A549 (cell line): ENCODE measurements at regions not wholly inside any gene's neighbourhood (a gene's known extent, or its start where the extent isn't known, plus 50 kb on each side); places are given as distances from the start of the nearest gene placed in this dataset.

Source experiments
- ATAC-seq, 2 experiments: fragments of 200-7000 bp in 1 of 2; fragments of >200 bp in 1 of 2; cut with Nextera tagmentation in 1 of 2; cut with Tn5 transposase in 1 of 2; 3 replicates each; pipeline versions ENCODE4 v1.8.0 to v1.9.1; 2018 to 2020; ENCODE audit warnings: mild to moderate bottlenecking in 1 of 2, moderate library complexity in 1 of 2
- CTCF ChIA-PET: fragments of 300-600 bp; sonication (Branson Sonifier 250); formaldehyde crosslinking; extraction: SDS; loops from one replicate; lab custom pipeline; 2021; ENCODE audit warnings: antibody characterized with exemption, inconsistent platforms; lab: Yijun Ruan, JAX
- POLR2A ChIA-PET: fragments of 350-600 bp; formaldehyde crosslinking; extraction: SDS; loops from one replicate; lab custom pipeline; 2021; ENCODE audit warnings: antibody characterized with exemption, inconsistent platforms; lab: Yijun Ruan, JAX
- DNase-seq, 2 experiments: peaks; one replicate each; pipeline versions ENCODE4 v3.0.0 to v3.0.0-alpha.2; 2011 to 2016; ENCODE audit warnings: low read depth in 1 of 2, low spot score in 1 of 2
- FAIRE-seq: peaks from 2 replicates; lab custom pipeline; 2011; peaks lifted over from hg19 to GRCh38; lab: Jason Lieb, UNC
- H3K27ac ChIP-seq, 2 experiments: fragments of >200 bp; sonication (Bioruptor Twin); formaldehyde crosslinking; 3 replicates each; pipeline ENCODE4 v1.5.1; 2016 to 2017
- H3K4me1 ChIP-seq: fragments of >200 bp; sonication (Bioruptor Twin); formaldehyde crosslinking; 3 replicates; pipeline ENCODE4 v1.6.1; 2016
- H3K4me2 ChIP-seq: fragments of >200 bp; sonication (Bioruptor Twin); formaldehyde crosslinking; 3 replicates; pipeline ENCODE4 v1.6.1; 2016
- H3K4me3 ChIP-seq: fragments of >200 bp; sonication (Bioruptor Twin); formaldehyde crosslinking; 3 replicates; pipeline ENCODE4 v1.5.1; 2016
- H3K9me3 ChIP-seq: fragments of >200 bp; sonication (Bioruptor Twin); formaldehyde crosslinking; 3 replicates; pipeline ENCODE4 v1.6.1; 2016
- CEBPB ChIP-seq, 2 experiments: fragments of >200 bp in 1 of 2; sonication (Bioruptor Twin) in 1 of 2; formaldehyde crosslinking in 1 of 2; IDR thresholded peaks; 2 replicates each; pipeline ENCODE4 v1.6.1; 2012 to 2016
- CHD2 ChIP-seq: fragments of 150-350 bp; IDR thresholded peaks from 2 replicates; pipeline ENCODE4 v1.6.1; 2014; ENCODE audit warnings: low read length; ENCODE audit not compliant: partially characterized antibody
- CHD4 ChIP-seq: fragments of 200-600 bp; sonication (generic); IDR thresholded peaks from 2 replicates; pipeline ENCODE4 v1.6.1; 2016; ENCODE audit warnings: antibody characterized with exemption, mild to moderate bottlenecking, borderline replicate concordance
- CTCF ChIP-seq: fragments of >200 bp; sonication (Bioruptor Twin); formaldehyde crosslinking; IDR thresholded peaks from 3 replicates; pipeline ENCODE4 v1.5.1; 2016
- E2F6 ChIP-seq: IDR thresholded peaks from 2 replicates; pipeline ENCODE4 v1.6.1; 2012; ENCODE audit warnings: low read depth, borderline replicate concordance
- EHMT2 ChIP-seq: fragments of 200-600 bp; sonication (generic); IDR thresholded peaks from 2 replicates; pipeline ENCODE4 v1.6.1; 2016; ENCODE audit warnings: antibody characterized with exemption, low read depth, mild to moderate bottlenecking, moderate library complexity
- ESRRA ChIP-seq: fragments of 150-350 bp; IDR thresholded peaks from 2 replicates; pipeline ENCODE4 v1.6.1; 2014; ENCODE audit warnings: mild to moderate bottlenecking, low read length, borderline replicate concordance
- HES2 ChIP-seq: fragments of >200 bp; sonication (Bioruptor Twin); formaldehyde crosslinking; IDR thresholded peaks from 2 replicates; pipeline ENCODE4 v1.6.1; 2016
- HEYL ChIP-seq: fragments of 250-450 bp; sonication (Bioruptor Pico); IDR thresholded peaks from 2 replicates; pipeline ENCODE4 v1.8.0; 2021; ENCODE audit warnings: mild to moderate bottlenecking, moderate library complexity
- HOXA7 ChIP-seq: fragments of 250-450 bp; sonication (Bioruptor Pico); IDR thresholded peaks from 2 replicates; pipeline ENCODE4 v1.5.0; 2020; ENCODE audit warnings: mild to moderate bottlenecking, moderate library complexity
- HOXB13 ChIP-seq: fragments of 250-450 bp; sonication (Bioruptor Pico); IDR thresholded peaks from 2 replicates; pipeline ENCODE4 v1.5.0; 2020; ENCODE audit warnings: low read depth, mild to moderate bottlenecking, moderate library complexity
- JUN ChIP-seq, 2 experiments: fragments of >200 bp; sonication (Bioruptor Twin); formaldehyde crosslinking; IDR thresholded peaks; 2 replicates in 1 of 2; 3 replicates in 1 of 2; pipeline ENCODE4 v1.6.1; 2016 to 2017
- JUNB ChIP-seq: fragments of >200 bp; sonication (Bioruptor Twin); formaldehyde crosslinking; IDR thresholded peaks from 2 replicates; pipeline ENCODE4 v1.6.1; 2016
- KDM1A ChIP-seq: fragments of 200-600 bp; sonication (generic); IDR thresholded peaks from 2 replicates; pipeline ENCODE4 v1.6.1; 2016; ENCODE audit warnings: low read depth, mild to moderate bottlenecking
- KDM5A ChIP-seq: fragments of 200-600 bp; sonication (generic); IDR thresholded peaks from 2 replicates; pipeline ENCODE4 v1.6.1; 2016; ENCODE audit warnings: antibody characterized with exemption, mild to moderate bottlenecking
- MYC ChIP-seq: IDR thresholded peaks from 2 replicates; pipeline ENCODE4 v1.6.1; 2012; ENCODE audit warnings: mild to moderate bottlenecking, inconsistent platforms, low read length, improper control_type of control experiment, borderline replicate concordance
- NFE2L2 ChIP-seq: fragments of 150-350 bp; conservative IDR thresholded peaks from 2 replicates; pipeline ENCODE4 v1.6.1; 2014; ENCODE audit warnings: low read length
- POLR2A ChIP-seq: IDR thresholded peaks from 2 replicates; pipeline ENCODE4 v1.6.1; 2012; ENCODE audit warnings: mild to moderate bottlenecking, low read length
- RAD21 ChIP-seq, 2 experiments: fragments of >200 bp in 1 of 2; sonication (Bioruptor Twin) in 1 of 2; formaldehyde crosslinking in 1 of 2; IDR thresholded peaks in 1 of 2; conservative IDR thresholded peaks in 1 of 2; 2 replicates in 1 of 2; 3 replicates in 1 of 2; pipeline ENCODE4 v1.6.1; 2012 to 2018; ENCODE audit warnings: inconsistent platforms in 1 of 2
- RCOR1 ChIP-seq: fragments of 150-350 bp; IDR thresholded peaks from 2 replicates; pipeline ENCODE4 v1.6.1; 2014; ENCODE audit warnings: antibody characterized with exemption, low read length, low read depth
- REST ChIP-seq: fragments of 200-600 bp; sonication (generic); IDR thresholded peaks from 2 replicates; pipeline ENCODE4 v1.6.1; 2016; ENCODE audit warnings: antibody characterized with exemption, mild to moderate bottlenecking, moderate library complexity
- SMC3 ChIP-seq: fragments of >200 bp; sonication (Bioruptor Twin); formaldehyde crosslinking; IDR thresholded peaks from 3 replicates; pipeline ENCODE4 v1.6.1; 2018; ENCODE audit warnings: inconsistent platforms
- SREBF2 ChIP-seq: fragments of 450-650 bp; IDR thresholded peaks from 2 replicates; pipeline ENCODE4 v1.6.1; 2014; ENCODE audit warnings: mild to moderate bottlenecking, moderate library complexity
- TP53 ChIP-seq: fragments of 250-450 bp; sonication (Bioruptor Pico); IDR thresholded peaks from 2 replicates; pipeline ENCODE4 v1.5.0; 2021; ENCODE audit warnings: mild to moderate bottlenecking, moderate library complexity
- USF2 ChIP-seq: fragments of 450-650 bp; IDR thresholded peaks from 2 replicates; pipeline ENCODE4 v1.6.1; 2014; ENCODE audit warnings: antibody characterized with exemption
- WGBS: methylation state at CpG from one replicate; pipeline ENCODE4 v1.1.6; 2017; ENCODE audit errors: missing lambda C conversion rate; 5-methylcytosine and 5-hydroxymethylcytosine counted together
- TF ChIP-seq, protein P1 (sequence below): IDR thresholded peaks from 2 replicates; pipeline ENCODE4 v1.6.1; 2012
- TF ChIP-seq, protein P2 (sequence below): fragments of 250-450 bp; sonication (Bioruptor Pico); IDR thresholded peaks from 2 replicates; pipeline ENCODE4 v1.5.0; 2020; ENCODE audit warnings: low read depth, mild to moderate bottlenecking, moderate library complexity

DNA sequence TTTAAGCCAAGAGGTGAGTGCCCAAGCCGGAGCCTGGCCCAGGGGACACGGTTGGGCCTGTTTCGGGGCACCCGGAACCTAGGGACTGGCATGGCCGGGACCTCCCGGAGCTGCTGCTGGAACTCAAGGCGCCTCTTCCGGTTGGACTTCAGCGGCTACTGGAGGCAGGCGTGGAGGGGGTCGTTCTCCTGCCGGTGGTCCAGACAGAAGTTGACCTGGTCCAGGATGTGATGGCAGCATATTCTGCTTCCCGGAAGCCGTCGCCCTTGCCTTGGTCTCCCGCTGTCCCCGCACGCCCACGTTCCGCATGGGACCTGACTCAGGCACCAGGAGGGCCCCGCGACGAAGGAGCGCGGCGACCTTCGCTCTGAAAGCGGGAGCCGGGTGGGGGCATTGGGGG is 240.8 kb downstream of the FOXA2 start:
- Histone ChIP-seq H3K4me2 (no peak overlapping the region), H3K4me1 (peaks cover 34% of the 10 kb centered on the region), H3K27ac (peak overlapping the region in 1 of 2 experiments; percentile 24; a peak in 1 of 6 replicates), H3K9me3 (no peaks in the 10 kb centered on the region), H3K4me3 (no peak overlapping the region)
- WGBS: 95% methylated on average over 29 of the region's 29 CpGs
- FAIRE-seq: no peak
- ChIA-PET CTCF (interaction anchor here (1.0 to 9.4 kb wide), 4 partner anchors 9 to 348 kb away, joined by 3 to 303 read pairs (median 140); partner anchors contain the start of gene FOXA2), POLR2A (no interaction called here)
- no peak for ATAC-seq
- DNase-seq: no peak
- TF ChIP-seq JUNB (no peak), RCOR1 (no peak), KDM5A (no peak), CHD2 (no peak), KDM1A (no peak), TP53 (CRISPR knock-in tag) (no peak), CHD4 (no peak), POLR2A (no peak), HOXA7 (CRISPR knock-in tag) (no peak), CEBPB (IDR thresholded peaks at IDR 0.05) (no peak), HOXB13 (no peak)
- TF ChIP-seq, protein P1, sequence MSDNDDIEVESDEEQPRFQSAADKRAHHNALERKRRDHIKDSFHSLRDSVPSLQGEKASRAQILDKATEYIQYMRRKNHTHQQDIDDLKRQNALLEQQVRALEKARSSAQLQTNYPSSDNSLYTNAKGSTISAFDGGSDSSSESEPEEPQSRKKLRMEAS: no peak

GRCh38 chr20:22342410-22342809 is 242.0 kb downstream of the FOXA2 start:
- Histone ChIP-seq H3K4me1 (peaks cover 34% of the 10 kb centered on the region), H3K9me3 (no peaks in the 10 kb centered on the region), H3K4me3 (no peak overlapping the region), H3K4me2 (no peak overlapping the region), H3K27ac (peak overlapping the region; percentile 63 to 73; a peak in 4 of 6 replicates)
- DNase-seq (no peak), ATAC-seq (no peak), FAIRE-seq (no peak)
- TF ChIP-seq, protein P2, sequence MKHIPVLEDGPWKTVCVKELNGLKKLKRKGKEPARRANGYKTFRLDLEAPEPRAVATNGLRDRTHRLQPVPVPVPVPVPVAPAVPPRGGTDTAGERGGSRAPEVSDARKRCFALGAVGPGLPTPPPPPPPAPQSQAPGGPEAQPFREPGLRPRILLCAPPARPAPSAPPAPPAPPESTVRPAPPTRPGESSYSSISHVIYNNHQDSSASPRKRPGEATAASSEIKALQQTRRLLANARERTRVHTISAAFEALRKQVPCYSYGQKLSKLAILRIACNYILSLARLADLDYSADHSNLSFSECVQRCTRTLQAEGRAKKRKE (CRISPR knock-in tag): no peak
- TF ChIP-seq RAD21 (conservative IDR thresholded peaks at IDR 0.05 in 1 of 2, IDR thresholded peaks at IDR 0.05 in 1 of 2) (no peak), CHD4 (no peak), ESRRA (no peak), NFE2L2 (no peak), KDM5A (no peak), USF2 (no peak), SMC3 (no peak)
- ChIA-PET CTCF (interaction anchor here (0.8 to 9.4 kb wide), 17 partner anchors 8 to 998 kb away, joined by 3 to 303 read pairs (median 6); partner anchors contain the start of gene FOXA2), POLR2A (no interaction called here)
- 88% methylated on average over 4 of the region's 4 CpGs for WGBS

GRCh38 chr20:22341508-22341907 is 242.9 kb downstream of the FOXA2 start:
- Histone ChIP-seq H3K4me3 (no peak overlapping the region), H3K4me2 (peak overlapping the region; percentile 46), H3K27ac (peak overlapping the region; percentile 63 to 73; a peak in 4 of 6 replicates), H3K4me1 (peaks cover 29% of the 10 kb centered on the region), H3K9me3 (no peaks in the 10 kb centered on the region)
- DNase-seq (peak in 1 of 2 experiments; percentile 64), FAIRE-seq (peak; percentile 32), ATAC-seq (peak; percentile 61 to 63; a peak in 4 of 6 replicates)
- 5% methylated on average over 6 of the region's 6 CpGs for WGBS
- ChIA-PET CTCF (interaction anchor here (0.8 to 9.4 kb wide), 20 partner anchors 9 to 999 kb away, joined by 3 to 303 read pairs (median 7); partner anchors contain the start of gene FOXA2), POLR2A (no interaction called here)
- TF ChIP-seq SMC3: peak; percentile 41; the same call in 2 of the 3 replicates
- no peak for TF ChIP-seq EHMT2
- no peak for TF ChIP-seq TP53 (CRISPR knock-in tag)
- peak; percentile 38; the same call in 1 of the 2 replicates for TF ChIP-seq JUNB
- TF ChIP-seq HES2: no peak
- TF ChIP-seq REST: no peak
- no peak for TF ChIP-seq SREBF2
- TF ChIP-seq MYC: no peak
- peak; percentile 53; the same call in 1 of the 2 replicates for TF ChIP-seq E2F6
- no peak for TF ChIP-seq HEYL (CRISPR knock-in tag)
- TF ChIP-seq JUN (IDR thresholded peaks at IDR 0.05): no peak
- no peak for TF ChIP-seq CTCF
